22Rv1 (cell line): ENCODE measurements at regions not wholly inside any gene's neighbourhood (a gene's known extent, or its start where the extent isn't known, plus 50 kb on each side); places are given as distances from the start of the nearest gene placed in this dataset.

ENCODE experiments used
- ZFX ChIP-seq: fragments of 450-650 bp; IDR thresholded peaks from 2 replicates; pipeline ENCODE4 v1.6.1; 2017; ENCODE audit warnings: antibody characterized with exemption, borderline replicate concordance
- TF ChIP-seq, protein P1 (sequence below): fragments of 450-650 bp; IDR thresholded peaks from 2 replicates; pipeline ENCODE4 v1.5.1; 2017; ENCODE audit warnings: mild to moderate bottlenecking

- TF ChIP-seq, protein P1, sequence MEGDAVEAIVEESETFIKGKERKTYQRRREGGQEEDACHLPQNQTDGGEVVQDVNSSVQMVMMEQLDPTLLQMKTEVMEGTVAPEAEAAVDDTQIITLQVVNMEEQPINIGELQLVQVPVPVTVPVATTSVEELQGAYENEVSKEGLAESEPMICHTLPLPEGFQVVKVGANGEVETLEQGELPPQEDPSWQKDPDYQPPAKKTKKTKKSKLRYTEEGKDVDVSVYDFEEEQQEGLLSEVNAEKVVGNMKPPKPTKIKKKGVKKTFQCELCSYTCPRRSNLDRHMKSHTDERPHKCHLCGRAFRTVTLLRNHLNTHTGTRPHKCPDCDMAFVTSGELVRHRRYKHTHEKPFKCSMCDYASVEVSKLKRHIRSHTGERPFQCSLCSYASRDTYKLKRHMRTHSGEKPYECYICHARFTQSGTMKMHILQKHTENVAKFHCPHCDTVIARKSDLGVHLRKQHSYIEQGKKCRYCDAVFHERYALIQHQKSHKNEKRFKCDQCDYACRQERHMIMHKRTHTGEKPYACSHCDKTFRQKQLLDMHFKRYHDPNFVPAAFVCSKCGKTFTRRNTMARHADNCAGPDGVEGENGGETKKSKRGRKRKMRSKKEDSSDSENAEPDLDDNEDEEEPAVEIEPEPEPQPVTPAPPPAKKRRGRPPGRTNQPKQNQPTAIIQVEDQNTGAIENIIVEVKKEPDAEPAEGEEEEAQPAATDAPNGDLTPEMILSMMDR = no peak
- TF ChIP-seq ZFX = no peak
These were observed 193.9 kb downstream of the FIGN start for GRCh38 chr2:163541943-163542342.
